Epithelial cell of esophagus (primary cell): ENCODE measurements at regions not wholly inside any gene's neighbourhood (a gene's known extent, or its start where the extent isn't known, plus 50 kb on each side); places are given as distances from the start of the nearest gene placed in this dataset.

Experiments
- DNase-seq: peaks from one replicate; pipeline ENCODE4 v3.0.0; 2010; ENCODE audit warnings: low read depth
- H3K4me3 ChIP-seq: 2 replicates; pipeline ENCODE4 v1.5.1; 2011; ENCODE audit warnings: mild to moderate bottlenecking, low read length, control low read depth
- TF ChIP-seq, protein P1 (sequence below): IDR thresholded peaks from 2 replicates; pipeline ENCODE4 v1.5.1; 2011; ENCODE audit warnings: low read depth, mild to moderate bottlenecking, low read length, control low read depth, inconsistent platforms; ENCODE audit not compliant: insufficient read depth; ENCODE audit errors: missing control alignments

DNA sequence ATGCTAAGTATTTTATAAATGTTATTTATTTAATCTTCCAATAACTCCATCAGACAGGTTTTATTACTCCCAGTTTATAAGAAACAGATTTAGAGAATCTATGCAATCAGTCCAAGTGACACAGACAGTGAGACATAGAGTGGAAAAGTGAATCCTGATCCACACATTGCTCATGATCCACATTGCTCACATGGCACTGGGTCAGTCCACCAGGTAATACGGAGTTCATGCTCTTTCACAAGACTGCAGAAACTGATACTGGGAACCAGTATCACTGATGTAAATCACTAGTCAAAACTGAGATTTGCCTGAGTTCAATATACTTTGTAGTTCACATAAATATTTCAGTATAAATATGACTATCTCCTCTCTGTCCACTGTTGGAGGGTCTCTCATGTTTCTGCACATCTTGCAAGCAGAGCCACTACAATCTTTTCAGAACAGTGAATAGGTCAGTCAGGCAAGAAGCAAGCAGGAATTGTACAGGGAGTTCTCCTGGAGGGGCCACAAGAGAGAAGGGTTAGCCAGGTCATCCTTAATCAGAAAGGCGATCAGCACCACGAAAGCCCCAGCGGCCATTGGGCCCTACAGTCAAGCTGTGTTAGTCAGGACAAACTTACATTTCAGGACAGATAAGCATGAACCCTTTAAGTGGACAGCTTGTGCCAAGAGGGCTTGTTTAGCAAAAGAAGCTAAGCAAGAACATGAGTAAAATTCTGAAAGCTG, 275.4 kb upstream of the NR5A2 start:
- TF ChIP-seq, protein P1, sequence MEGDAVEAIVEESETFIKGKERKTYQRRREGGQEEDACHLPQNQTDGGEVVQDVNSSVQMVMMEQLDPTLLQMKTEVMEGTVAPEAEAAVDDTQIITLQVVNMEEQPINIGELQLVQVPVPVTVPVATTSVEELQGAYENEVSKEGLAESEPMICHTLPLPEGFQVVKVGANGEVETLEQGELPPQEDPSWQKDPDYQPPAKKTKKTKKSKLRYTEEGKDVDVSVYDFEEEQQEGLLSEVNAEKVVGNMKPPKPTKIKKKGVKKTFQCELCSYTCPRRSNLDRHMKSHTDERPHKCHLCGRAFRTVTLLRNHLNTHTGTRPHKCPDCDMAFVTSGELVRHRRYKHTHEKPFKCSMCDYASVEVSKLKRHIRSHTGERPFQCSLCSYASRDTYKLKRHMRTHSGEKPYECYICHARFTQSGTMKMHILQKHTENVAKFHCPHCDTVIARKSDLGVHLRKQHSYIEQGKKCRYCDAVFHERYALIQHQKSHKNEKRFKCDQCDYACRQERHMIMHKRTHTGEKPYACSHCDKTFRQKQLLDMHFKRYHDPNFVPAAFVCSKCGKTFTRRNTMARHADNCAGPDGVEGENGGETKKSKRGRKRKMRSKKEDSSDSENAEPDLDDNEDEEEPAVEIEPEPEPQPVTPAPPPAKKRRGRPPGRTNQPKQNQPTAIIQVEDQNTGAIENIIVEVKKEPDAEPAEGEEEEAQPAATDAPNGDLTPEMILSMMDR = no peak
- peak; percentile 11 for DNase-seq
- no peak overlapping the region for H3K4me3 ChIP-seq

DNA sequence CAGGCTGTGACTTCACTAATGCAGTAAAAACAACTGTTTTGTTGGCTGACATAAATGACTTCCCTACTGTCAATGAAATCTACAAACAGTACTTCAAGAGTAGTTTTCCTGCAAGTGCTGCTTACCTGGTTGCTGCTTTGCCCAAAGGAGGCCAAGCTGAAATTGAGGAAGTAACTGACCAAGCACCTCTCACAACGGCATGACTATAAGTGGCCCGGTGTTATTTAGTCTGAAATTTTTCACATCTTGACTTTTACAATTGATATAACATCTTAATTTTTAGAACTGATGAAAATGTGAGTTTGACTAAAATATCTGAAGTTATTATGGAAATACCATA, 274.9 kb upstream of the NR5A2 start:
- TF ChIP-seq, protein P1 = no peak
- no peak overlapping the region for H3K4me3 ChIP-seq
- DNase-seq = no peak

DNA sequence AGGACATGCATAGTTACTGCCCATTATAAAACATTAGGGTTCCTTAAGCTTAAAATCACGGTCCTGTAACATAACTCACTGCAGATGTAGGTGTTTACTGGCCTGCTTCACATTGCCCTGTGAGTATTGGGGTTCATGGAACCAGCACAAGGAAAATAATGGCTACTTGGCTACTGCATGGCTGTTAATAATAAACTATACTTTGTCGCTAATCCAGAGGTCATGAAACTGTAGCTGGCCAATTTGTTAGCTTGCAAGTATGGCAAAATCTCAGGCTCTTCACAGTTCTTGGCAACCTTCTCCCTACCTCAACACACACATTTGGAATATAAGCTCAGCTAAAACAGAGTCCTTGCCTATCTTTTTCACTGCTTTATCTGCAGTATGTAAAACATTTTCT, 274.0 kb upstream of the NR5A2 start:
- no peak overlapping the region for H3K4me3 ChIP-seq
- TF ChIP-seq, protein P1 = no peak
- DNase-seq = no peak

DNA sequence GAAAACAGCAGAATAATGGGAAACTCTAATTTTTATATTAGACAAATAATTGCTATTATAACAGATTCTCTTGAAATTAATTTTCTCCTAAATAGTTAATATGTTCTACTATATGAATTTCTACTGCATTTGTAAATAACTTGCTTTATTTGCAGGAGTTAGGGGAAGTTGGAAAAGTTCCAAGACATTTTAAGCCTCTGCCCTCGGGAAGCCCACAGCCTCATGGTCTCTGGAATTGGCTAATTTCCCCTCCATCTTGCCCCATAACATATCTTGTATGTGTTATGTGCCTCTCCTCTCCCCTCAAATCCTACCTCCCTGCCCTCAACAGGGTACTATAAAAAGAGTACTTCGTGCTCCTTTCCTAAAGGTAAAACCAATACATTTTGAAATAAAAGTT, 271.4 kb upstream of the NR5A2 start:
- TF ChIP-seq, protein P1 = no peak
- H3K4me3 ChIP-seq = no peak overlapping the region
- DNase-seq = no peak

DNA sequence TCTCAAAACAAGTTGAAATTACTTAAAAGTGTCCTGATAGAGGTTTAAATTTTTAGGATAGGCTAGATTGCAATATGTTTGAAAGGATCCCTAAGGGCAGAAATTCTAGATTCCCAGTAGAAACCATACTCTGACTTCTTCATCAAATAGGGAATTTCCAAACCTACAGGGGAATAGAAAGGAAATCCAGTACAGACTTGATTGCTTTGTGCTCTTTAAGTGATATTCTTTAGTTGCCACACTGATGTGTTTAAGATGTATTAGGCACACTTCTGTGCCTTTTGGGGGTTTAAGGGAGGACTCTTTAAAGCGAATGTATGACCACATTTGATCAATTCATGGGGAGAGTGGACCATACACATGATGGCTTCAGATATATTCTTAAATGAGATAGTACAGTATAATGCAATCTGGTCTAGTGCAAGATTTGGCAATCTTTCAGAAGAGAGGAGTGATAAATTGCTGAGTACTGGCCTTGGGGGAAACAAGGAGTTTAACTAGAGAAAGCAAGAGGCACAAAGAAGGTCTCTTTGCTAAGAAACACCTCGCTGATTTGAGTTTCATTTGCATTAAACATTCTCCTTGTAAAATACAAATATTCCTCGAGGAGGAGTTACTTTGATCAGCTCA, 268.8 kb upstream of the NR5A2 start:
- no peak for DNase-seq
- H3K4me3 ChIP-seq = no peak overlapping the region
- TF ChIP-seq, protein P1 = no peak

DNA sequence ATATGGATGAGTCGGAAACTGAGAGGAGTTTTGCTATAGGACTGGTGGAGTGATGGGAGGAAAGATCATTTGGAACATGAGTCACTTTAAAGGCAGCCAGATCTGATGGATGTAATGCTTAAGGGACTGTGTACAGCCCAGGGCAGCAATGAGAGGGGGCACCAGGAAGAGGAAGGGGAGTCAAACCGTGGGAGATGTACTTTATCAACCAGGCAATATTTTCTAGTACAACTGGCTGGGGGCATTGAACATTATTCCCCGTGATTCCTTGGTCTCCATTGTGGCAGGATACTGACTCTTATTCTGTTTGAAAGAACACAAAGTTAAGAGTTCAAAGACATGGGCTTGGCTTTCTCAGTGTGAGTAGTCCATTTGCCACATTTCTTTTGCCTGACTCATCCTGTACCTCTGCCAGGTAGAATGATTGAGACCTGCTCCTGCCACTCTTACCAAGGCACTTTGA, 268.2 kb upstream of the NR5A2 start:
- H3K4me3 ChIP-seq = no peak overlapping the region
- DNase-seq = peak; percentile 91
- TF ChIP-seq, protein P1 = no peak

DNA sequence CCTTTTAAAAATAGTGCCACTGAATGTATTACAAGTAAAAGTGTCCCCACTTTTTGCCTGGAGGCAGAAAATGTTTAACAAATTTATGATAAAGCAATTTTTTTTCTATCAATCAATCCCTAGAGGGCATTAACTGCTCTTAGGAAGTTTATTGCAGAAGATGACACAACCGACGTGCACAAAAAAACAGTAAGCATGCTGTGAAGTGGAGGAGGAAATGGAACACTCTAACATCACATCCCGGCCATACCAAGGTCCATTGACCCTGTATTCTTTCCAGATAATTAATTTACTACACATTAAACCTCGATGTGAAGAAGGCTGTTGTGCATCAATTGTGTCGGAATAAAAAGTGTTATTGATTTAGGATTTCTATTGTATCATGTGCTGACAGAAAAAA, 264.9 kb upstream of the NR5A2 start:
- H3K4me3 ChIP-seq = no peak overlapping the region
- TF ChIP-seq, protein P1 = no peak
- DNase-seq = no peak
